ENCODE measurements at regions not wholly inside any gene's neighbourhood (a gene's known extent, or its start where the extent isn't known, plus 50 kb on each side); places are given as distances from the start of the nearest gene placed in this dataset.

GRCh38 chr18:70513502-70514171, 224.8 kb downstream of the SOCS6 start:
- 86 to 91% methylated on average over 9 of the region's 9 CpGs for WGBS, 2 donors
- no peak overlapping the region for H3K4me3 ChIP-seq (ENCODE audit: low read depth, poor library complexity, severe bottlenecking)
- DNase-seq (ENCODE audit: low spot score in 2 of 2): no peak
- TF ChIP-seq POLR2A (IDR thresholded peaks at IDR 0.05) (no peak), CTCF (IDR thresholded peaks at IDR 0.05) (no peak)
- intact Hi-C loops (cut with DNase I; ENCODE audit: low total_unique reads): no loop called here

- 70 to 71% methylated on average over 4 of the region's 4 CpGs for WGBS, 2 donors
- DNase-seq (ENCODE audit: low spot score in 2 of 2): no peak
These were observed 219.1 kb downstream of the SOCS6 start for GRCh38 chr18:70507970-70508369.

GRCh38 chr18:70506511-70506910, 217.7 kb downstream of the SOCS6 start:
- no peak overlapping the region for H3K4me3 ChIP-seq (ENCODE audit: low read depth, poor library complexity, severe bottlenecking)
- 67 to 73% methylated on average over 4 of the region's 4 CpGs for WGBS, 2 donors
- no peak for DNase-seq (ENCODE audit: low spot score in 2 of 2)
- TF ChIP-seq POLR2A (IDR thresholded peaks at IDR 0.05) (no peak), CTCF (IDR thresholded peaks at IDR 0.05) (no peak)
- intact Hi-C loops (cut with DNase I; ENCODE audit: low total_unique reads): no loop called here

More at GRCh38 chr18:70507970-70508369, 219.1 kb downstream of the SOCS6 start:
- TF ChIP-seq CTCF (IDR thresholded peaks at IDR 0.05) (no peak), POLR2A (IDR thresholded peaks at IDR 0.05) (no peak)
- intact Hi-C loops (cut with DNase I; ENCODE audit: low total_unique reads): no loop called here
- no peak overlapping the region for H3K4me3 ChIP-seq (ENCODE audit: low read depth, poor library complexity, severe bottlenecking)

- WGBS, 2 donors: 76 to 83% methylated on average over 1 of the region's 1 CpG
- intact Hi-C loops (cut with DNase I; ENCODE audit: low total_unique reads): no loop called here
- no peak overlapping the region for H3K4me3 ChIP-seq (ENCODE audit: low read depth, poor library complexity, severe bottlenecking)
- DNase-seq (ENCODE audit: low spot score in 2 of 2): no peak
- TF ChIP-seq CTCF (IDR thresholded peaks at IDR 0.05): no peak
- TF ChIP-seq POLR2A (IDR thresholded peaks at IDR 0.05): no peak
These were observed 214.2 kb downstream of the SOCS6 start for GRCh38 chr18:70503060-70503459.

GRCh38 chr18:70501358-70501757, 212.5 kb downstream of the SOCS6 start:
- no peak overlapping the region for H3K4me3 ChIP-seq (ENCODE audit: low read depth, poor library complexity, severe bottlenecking)
- TF ChIP-seq CTCF (IDR thresholded peaks at IDR 0.05): no peak
- no peak for TF ChIP-seq POLR2A (IDR thresholded peaks at IDR 0.05)

GRCh38 chr18:70500748-70501147, 211.9 kb downstream of the SOCS6 start:
- H3K4me3 ChIP-seq (ENCODE audit: low read depth, poor library complexity, severe bottlenecking): no peak overlapping the region
- TF ChIP-seq CTCF (IDR thresholded peaks at IDR 0.05): no peak
- TF ChIP-seq POLR2A (IDR thresholded peaks at IDR 0.05): no peak
- intact Hi-C loops (cut with DNase I; ENCODE audit: low total_unique reads): no loop called here
- 82 to 85% methylated on average over 2 of the region's 2 CpGs for WGBS, 2 donors
- DNase-seq (ENCODE audit: low spot score in 2 of 2): no peak

More at GRCh38 chr18:70501358-70501757, 212.5 kb downstream of the SOCS6 start:
- no peak for DNase-seq (ENCODE audit: low spot score in 2 of 2)
- intact Hi-C loops (cut with DNase I; ENCODE audit: low total_unique reads): no loop called here
- 44 to 50% methylated on average over 4 of the region's 4 CpGs for WGBS, 2 donors
